Stimulated activated naive B cell treated with anti-CD40 and anti-IgM and Interleukin-4, amounts not matched to agents 10 μg/mL and 1 μg/mL and 100 μg/mL, for 72 hours (primary cell): ENCODE measurements at regions not wholly inside any gene's neighbourhood (a gene's known extent, or its start where the extent isn't known, plus 50 kb on each side); places are given as distances from the start of the nearest gene placed in this dataset.
"Not testable (repeated sequence)": the region's sequence is repeated elsewhere in the genome, so short reads cannot be mapped to it uniquely, and the experiment has no call there.

Experiments
- ATAC-seq, 2 donors: fragments of 150-1000 bp; cut with Tn5 transposase; replicated peaks; 2 replicates each; pipeline ENCODE4 v1.10.0; 2021; ENCODE audit warnings: moderate library complexity in 1 of 2
- DNase-seq: peaks from one replicate; pipeline ENCODE4 v3.0.0; 2021
- H3K27ac Mint-ChIP-seq: one replicate; pipeline ENCODE4 v1.8.0; 2022; ENCODE audit warnings: mild to moderate bottlenecking, mixed read lengths
- H3K27me3 Mint-ChIP-seq, 2 donors: one replicate each; pipeline ENCODE4 v1.8.0; 2022; ENCODE audit warnings: mixed read lengths in 2 of 2
- H3K36me3 Mint-ChIP-seq, 2 donors: one replicate each; pipeline ENCODE4 v1.8.0; 2022; ENCODE audit warnings: mixed read lengths in 2 of 2, mild to moderate bottlenecking in 1 of 2
- H3K4me1 Mint-ChIP-seq, 2 donors: one replicate each; pipeline ENCODE4 v1.8.0; 2022; ENCODE audit warnings: mixed read lengths in 2 of 2, mild to moderate bottlenecking in 1 of 2
- H3K4me3 Mint-ChIP-seq, 2 donors: one replicate each; pipeline ENCODE4 v1.8.0; 2022; ENCODE audit warnings: mild to moderate bottlenecking in 2 of 2, mixed read lengths in 2 of 2, moderate library complexity in 1 of 2
- H3K9me3 Mint-ChIP-seq, 2 donors: one replicate each; pipeline ENCODE4 v1.8.0; 2022; ENCODE audit warnings: mixed read lengths in 2 of 2, mild to moderate bottlenecking in 1 of 2

DNA sequence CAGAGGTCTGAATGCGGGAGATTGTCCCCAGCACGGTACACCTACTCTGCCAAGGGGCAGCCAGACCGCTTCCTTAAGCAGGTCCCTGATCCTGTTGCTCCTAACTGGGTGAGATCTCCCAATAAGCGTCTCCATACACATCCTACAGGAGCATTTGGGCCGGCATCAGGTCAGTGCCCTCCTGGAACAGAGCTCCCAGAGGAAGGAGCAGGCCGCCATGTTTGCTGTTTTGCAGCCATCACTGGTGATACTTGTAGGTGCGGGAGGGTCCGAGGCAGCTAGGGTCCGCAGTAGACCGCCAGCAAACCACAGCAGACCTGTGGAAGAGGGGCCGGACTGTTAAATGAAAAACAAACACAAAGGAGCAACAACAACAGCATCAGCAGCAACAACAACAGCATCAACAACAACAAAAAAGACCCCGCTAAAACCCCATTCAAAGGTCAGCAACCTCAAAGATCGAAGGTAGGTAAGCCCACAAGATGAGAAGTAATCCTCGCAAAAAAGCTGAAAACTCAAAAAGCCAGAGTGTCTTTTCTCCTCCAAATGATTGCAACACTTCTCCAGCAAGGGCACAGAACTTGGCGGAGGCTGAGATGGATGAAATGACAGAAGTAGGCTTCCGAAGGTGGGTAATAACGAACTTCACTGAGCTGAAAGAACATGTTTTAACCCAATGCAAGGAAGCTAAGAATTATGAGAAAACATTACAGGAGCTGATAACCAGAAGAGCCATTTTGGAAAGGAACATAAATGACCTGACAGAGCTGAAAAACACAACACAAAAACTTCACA lies 79.0 kb upstream of the CDH7 start:
- Mint-ChIP-seq H3K4me1 (no peaks in the 10 kb centered on the region), H3K4me3 (no peak overlapping the region), H3K27ac (no peak overlapping the region), H3K27me3 (no peaks in the 10 kb centered on the region), H3K36me3 (no peaks in the 10 kb centered on the region), H3K9me3 (peaks cover 0 to 3% of the 10 kb centered on the region in 2 donors)
- DNase-seq (no peak), ATAC-seq (no peak)

DNA sequence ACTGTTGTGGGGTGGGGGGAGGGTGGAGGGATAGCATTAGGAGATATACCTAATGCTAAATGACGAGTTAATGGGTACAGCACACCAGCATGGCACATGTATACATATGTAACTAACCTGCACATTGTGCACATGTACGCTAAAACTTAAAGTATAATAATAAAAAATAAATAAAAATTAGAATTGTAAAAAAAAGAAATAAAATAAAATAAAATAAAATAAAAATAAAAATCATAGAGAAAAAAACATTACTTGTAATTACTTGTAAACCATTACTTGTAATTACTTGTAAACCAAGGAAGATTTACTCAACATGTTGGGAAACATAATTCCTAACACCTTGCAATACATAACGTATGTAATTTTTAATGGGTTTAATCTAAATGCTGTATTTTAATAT lies 80.7 kb upstream of the CDH7 start:
- not testable (repeated sequence) for H3K36me3 Mint-ChIP-seq, DNase-seq, H3K9me3 Mint-ChIP-seq, H3K4me3 Mint-ChIP-seq, H3K4me1 Mint-ChIP-seq, H3K27ac Mint-ChIP-seq, ATAC-seq, H3K27me3 Mint-ChIP-seq

DNA sequence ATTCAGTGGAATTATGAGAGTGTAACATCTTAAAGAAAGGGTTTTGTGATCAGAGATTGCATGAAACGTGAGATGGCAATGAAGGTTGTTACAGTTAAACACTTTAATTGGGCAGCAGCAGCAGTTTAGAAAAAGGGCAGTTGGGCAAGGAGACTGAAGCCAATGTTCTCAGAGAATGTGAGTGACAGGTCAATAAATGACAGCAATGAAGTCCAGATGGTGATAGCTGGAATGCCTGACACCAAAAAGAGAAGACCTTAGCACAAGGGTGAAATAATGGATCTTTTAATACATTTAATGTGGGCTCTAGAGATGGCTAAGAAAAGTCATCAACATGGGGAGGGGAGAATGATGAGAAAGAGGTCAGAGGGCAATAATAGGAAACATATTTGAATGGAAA lies 89.4 kb upstream of the CDH7 start:
- no peak overlapping the region for H3K4me3 Mint-ChIP-seq
- ATAC-seq (no peak), DNase-seq (no peak)
- H3K27me3 Mint-ChIP-seq, result no peaks in the 10 kb centered on the region
- no peaks in the 10 kb centered on the region for H3K36me3 Mint-ChIP-seq
- H3K4me1 Mint-ChIP-seq, result no peaks in the 10 kb centered on the region
- H3K9me3 Mint-ChIP-seq, result peaks cover 0 to 9% of the 10 kb centered on the region in 2 donors
- H3K27ac Mint-ChIP-seq, result no peak overlapping the region

DNA sequence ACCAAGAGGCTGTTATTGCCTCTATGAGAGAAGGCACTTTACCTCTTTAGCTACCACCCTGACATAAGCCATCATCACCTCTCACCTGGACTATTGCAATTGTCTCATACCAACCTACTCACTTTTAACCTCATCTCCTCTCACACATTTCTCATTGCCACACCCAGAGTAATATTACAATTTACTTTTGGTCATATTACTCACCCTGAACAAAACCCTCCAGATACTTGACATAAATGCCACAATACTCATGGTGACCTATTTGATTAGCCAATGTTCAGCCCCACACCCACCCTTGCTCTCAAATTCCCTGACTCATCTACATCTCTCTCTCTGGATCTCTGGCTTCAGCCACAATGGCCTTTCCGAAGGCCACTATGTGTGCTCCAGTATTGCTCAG lies 90.9 kb upstream of the CDH7 start:
- no peak overlapping the region for H3K4me3 Mint-ChIP-seq
- no peaks in the 10 kb centered on the region for H3K27me3 Mint-ChIP-seq
- H3K9me3 Mint-ChIP-seq, result peaks cover 0 to 9% of the 10 kb centered on the region in 2 donors
- H3K27ac Mint-ChIP-seq, result no peak overlapping the region
- no peaks in the 10 kb centered on the region for H3K4me1 Mint-ChIP-seq
- ATAC-seq (no peak), DNase-seq (no peak)
- no peaks in the 10 kb centered on the region for H3K36me3 Mint-ChIP-seq

DNA sequence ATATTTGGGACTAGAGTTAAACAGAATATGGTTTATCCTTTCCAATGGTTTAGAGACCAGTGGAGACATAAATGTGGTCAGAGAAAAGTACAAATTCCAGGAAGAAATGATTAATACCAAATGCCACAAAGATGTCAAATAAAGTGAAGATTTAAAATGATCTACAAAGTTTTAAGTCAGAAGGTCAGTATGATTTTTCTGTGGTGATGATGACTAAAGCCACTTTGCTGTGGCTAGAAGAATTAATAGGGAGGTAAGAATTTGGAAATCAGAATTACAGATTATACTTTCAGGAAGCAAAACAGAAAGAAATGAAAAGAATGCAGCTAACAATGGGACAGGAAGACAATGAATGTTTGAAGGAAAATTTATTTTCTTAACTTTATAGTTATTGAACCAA lies 91.5 kb upstream of the CDH7 start:
- Mint-ChIP-seq H3K9me3 (peaks cover 0 to 9% of the 10 kb centered on the region in 2 donors), H3K4me3 (no peak overlapping the region), H3K4me1 (no peaks in the 10 kb centered on the region), H3K36me3 (no peaks in the 10 kb centered on the region), H3K27me3 (no peaks in the 10 kb centered on the region), H3K27ac (no peak overlapping the region)
- ATAC-seq, result no peak
- DNase-seq, result no peak

DNA sequence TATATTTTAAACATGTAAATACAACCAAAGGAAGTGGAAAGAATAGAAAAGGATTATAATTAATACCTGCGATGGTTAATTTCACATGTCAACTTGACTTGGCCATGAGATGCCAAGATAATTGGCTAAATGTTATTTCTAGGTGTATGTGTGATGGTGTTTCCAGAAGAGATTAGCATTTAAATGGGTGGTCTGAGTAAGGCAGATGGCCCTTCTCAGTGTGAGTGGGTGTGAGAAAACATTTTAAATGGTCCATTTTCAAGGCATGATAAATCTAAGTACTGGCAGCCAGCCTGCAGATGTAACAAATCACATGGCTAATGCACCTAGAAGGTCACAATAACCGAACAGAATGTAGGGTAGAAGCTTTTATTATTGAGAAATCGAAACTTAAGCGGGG lies 99.6 kb upstream of the CDH7 start:
- Mint-ChIP-seq H3K27ac (no peak overlapping the region), H3K4me3 (no peak overlapping the region), H3K4me1 (no peaks in the 10 kb centered on the region), H3K27me3 (no peaks in the 10 kb centered on the region), H3K9me3 (peaks cover 0 to 2% of the 10 kb centered on the region in 2 donors), H3K36me3 (no peaks in the 10 kb centered on the region)
- ATAC-seq (no peak), DNase-seq (no peak)

DNA sequence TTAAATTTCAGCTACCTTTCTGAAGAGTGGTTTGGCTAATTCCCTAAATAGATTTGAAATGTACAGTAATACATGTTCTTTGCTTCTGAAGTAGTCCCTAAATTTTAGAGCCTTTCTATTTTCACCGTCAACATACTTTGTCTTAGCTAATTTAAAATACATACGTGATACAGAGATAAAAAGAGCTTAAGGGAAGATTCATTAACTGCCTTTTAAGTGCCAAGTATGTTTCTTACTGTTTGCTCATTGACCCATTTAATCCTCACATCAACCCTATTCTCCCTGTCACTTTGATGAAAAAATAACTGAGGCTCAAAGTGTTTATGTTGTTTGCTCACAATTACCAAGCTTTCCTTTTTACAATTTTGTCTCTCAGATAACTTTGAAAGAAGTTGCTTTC lies 118.6 kb upstream of the CDH7 start:
- Mint-ChIP-seq H3K27ac (no peak overlapping the region), H3K9me3 (peaks cover 0 to 2% of the 10 kb centered on the region in 2 donors), H3K36me3 (no peaks in the 10 kb centered on the region), H3K27me3 (no peaks in the 10 kb centered on the region), H3K4me3 (no peak overlapping the region), H3K4me1 (no peaks in the 10 kb centered on the region)
- ATAC-seq (no peak), DNase-seq (no peak)

DNA sequence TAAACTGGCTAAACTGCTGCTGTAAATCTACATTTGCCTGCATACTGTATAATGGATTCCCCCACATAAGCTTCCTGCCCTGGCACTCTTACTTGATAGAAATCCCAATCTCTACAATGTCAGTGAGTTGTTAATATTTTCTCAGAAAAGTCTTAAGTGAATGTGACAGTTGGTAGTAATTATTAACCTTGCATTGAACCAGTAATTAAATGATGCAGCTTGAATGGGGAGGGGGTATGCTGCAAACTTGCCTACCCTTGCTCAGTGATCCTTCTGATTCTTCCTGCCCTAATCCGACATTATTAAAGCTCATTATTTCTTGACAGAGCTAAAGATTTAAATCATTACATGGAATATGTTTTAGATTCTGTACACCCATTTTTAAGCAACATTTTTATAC lies 119.0 kb upstream of the CDH7 start:
- ATAC-seq (no peak), DNase-seq (no peak)
- Mint-ChIP-seq H3K36me3 (no peaks in the 10 kb centered on the region), H3K4me3 (no peak overlapping the region), H3K27ac (no peak overlapping the region), H3K9me3 (peaks cover 0 to 2% of the 10 kb centered on the region in 2 donors), H3K4me1 (no peaks in the 10 kb centered on the region), H3K27me3 (no peaks in the 10 kb centered on the region)

DNA sequence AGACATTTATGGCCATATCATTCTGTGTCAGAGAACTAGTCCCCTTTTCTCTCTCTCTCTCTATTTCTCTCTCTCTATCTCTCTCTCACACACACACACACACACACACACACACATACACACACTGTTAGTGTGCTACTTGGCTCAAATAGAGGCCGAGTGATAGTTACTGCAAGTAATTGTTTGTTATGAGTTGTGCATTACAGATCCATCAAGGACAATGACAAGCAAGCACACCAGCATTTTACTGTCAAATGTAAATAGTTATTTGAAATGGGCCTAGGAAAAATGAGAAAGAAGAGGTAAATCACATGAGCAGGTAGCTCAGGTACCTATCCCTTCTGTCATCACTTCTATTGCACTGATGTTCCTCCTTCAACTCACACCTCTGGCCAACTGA lies 122.4 kb upstream of the CDH7 start:
- Mint-ChIP-seq H3K36me3 (no peaks in the 10 kb centered on the region), H3K4me3 (no peak overlapping the region), H3K4me1 (no peaks in the 10 kb centered on the region), H3K9me3 (no peaks in the 10 kb centered on the region), H3K27me3 (no peaks in the 10 kb centered on the region), H3K27ac (no peak overlapping the region)
- no peak for ATAC-seq
- DNase-seq, result no peak

DNA sequence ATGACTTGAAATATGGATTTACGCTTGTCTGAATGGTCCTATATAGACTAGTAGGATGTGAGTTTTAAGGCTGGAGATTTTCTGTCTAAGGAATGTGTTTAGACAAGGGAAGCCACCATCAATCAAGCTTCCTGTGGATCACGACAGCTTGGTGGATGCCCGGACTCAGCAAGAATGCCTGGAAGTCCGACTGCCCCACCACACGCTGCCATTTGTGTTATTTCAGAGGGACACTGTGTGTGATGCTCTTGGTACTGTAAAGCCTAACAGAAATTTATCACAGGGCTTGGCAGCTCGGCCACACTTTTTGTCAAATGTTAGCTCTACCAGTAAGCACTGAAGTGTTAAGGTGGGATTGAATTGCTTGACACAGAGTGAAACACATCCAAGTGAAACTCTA lies 127.1 kb upstream of the CDH7 start:
- Mint-ChIP-seq H3K27ac (no peak overlapping the region), H3K4me1 (no peaks in the 10 kb centered on the region), H3K27me3 (no peaks in the 10 kb centered on the region), H3K4me3 (no peak overlapping the region), H3K36me3 (no peaks in the 10 kb centered on the region), H3K9me3 (no peaks in the 10 kb centered on the region)
- ATAC-seq (no peak), DNase-seq (no peak)

DNA sequence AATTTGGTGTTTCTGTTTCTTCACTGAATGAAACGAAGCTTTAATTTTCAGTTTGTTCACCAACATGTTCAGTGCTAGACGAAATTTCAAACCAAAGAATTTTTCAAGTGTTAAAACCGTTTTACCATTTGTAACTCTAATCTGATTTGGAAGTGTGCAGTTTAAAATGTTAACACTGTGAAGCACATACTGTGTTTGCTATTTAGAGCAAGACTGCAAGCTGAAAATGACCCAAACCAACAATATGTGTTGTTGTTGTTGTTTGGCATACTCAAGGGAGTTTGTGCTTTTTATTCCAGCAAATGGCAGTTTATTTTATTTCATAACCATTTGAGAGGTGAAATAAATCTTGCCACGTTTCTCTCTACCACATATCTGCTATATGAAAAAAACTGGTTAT lies 128.4 kb upstream of the CDH7 start:
- no peak overlapping the region for H3K27ac Mint-ChIP-seq
- no peaks in the 10 kb centered on the region for H3K36me3 Mint-ChIP-seq
- ATAC-seq (no peak), DNase-seq (no peak)
- no peaks in the 10 kb centered on the region for H3K4me1 Mint-ChIP-seq
- no peaks in the 10 kb centered on the region for H3K9me3 Mint-ChIP-seq
- H3K27me3 Mint-ChIP-seq, result no peaks in the 10 kb centered on the region
- no peak overlapping the region for H3K4me3 Mint-ChIP-seq

DNA sequence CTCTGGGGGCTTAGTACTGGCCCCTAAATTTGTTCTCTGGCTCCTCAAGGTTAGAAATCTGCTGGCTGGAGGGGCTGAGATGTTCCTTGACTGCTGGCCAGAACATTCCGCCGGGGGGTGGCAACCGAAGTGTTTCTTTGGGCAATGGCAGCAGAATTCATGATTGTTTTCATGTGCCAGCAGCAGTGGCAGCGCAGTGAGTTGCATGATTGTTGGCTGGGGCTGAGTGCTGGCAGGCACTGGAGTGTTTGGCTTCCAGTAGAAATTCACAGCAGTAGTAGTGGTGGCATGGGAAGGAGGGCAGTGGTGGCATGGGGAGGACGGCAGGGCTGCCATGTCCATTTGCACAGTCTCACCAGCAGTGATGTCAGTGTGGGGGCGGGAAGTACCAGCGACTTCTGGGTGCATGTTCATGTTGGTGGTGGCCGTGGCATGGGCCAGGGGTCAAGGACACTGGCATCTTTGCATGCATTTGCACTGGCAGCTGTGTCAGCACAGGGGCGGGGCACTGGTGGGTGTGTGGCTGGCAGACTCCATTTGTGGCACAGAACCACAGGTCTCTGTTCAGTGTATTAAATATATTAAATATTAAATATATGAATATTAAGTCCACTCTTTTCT lies 130.6 kb upstream of the CDH7 start:
- ATAC-seq (no peak), DNase-seq (no peak)
- Mint-ChIP-seq H3K27ac (no peak overlapping the region), H3K4me1 (no peaks in the 10 kb centered on the region), H3K9me3 (peaks cover 0 to 2% of the 10 kb centered on the region in 2 donors), H3K4me3 (no peak overlapping the region), H3K27me3 (no peaks in the 10 kb centered on the region), H3K36me3 (no peaks in the 10 kb centered on the region)

DNA sequence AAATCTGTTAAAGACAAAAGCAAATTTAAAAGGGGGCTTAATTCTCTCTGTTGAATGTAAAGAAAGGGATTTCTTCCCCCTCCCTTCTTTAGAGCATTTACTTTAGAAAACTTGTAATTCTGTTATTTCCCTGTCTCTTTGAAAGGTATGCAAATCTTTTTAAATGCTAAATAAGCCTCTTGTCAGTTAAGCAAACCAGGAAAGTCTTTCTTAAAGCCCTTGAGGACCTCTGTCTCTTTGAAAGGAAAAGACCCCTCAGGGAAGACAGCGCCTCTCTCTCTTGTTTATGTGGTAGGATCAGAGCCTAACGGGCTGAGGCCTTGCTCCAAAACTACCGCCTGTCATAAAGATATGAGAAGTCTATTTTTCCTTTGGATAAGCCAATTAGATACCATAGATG lies 139.9 kb upstream of the CDH7 start:
- Mint-ChIP-seq H3K36me3 (no peaks in the 10 kb centered on the region), H3K27me3 (no peaks in the 10 kb centered on the region), H3K9me3 (peaks cover 2 to 4% of the 10 kb centered on the region in 2 donors), H3K27ac (no peak overlapping the region), H3K4me3 (no peak overlapping the region), H3K4me1 (no peaks in the 10 kb centered on the region)
- DNase-seq (no peak), ATAC-seq (no peak)

DNA sequence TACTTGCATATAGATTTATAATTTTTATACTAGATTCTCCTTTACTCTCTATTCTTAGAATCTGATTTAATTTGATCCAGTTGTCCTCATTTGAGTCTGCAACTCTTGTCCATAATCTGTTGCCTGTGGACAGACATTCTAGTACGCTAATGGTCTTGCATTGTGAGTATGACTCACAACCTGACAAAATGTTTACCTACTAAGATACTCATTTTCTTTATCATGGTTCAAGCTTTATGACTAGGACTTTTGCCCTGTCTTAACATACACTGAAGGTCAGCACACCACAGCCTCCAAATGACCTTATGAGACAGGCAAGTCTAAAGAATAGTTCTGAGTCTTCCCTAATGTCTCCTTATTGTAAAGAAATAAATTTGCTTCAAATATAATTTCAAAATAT lies 142.3 kb upstream of the CDH7 start:
- no peaks in the 10 kb centered on the region for H3K36me3 Mint-ChIP-seq
- no peak overlapping the region for H3K4me3 Mint-ChIP-seq
- H3K9me3 Mint-ChIP-seq, result peaks cover 2 to 4% of the 10 kb centered on the region in 2 donors
- no peak overlapping the region for H3K27ac Mint-ChIP-seq
- ATAC-seq (no peak), DNase-seq (no peak)
- no peaks in the 10 kb centered on the region for H3K27me3 Mint-ChIP-seq
- no peaks in the 10 kb centered on the region for H3K4me1 Mint-ChIP-seq

DNA sequence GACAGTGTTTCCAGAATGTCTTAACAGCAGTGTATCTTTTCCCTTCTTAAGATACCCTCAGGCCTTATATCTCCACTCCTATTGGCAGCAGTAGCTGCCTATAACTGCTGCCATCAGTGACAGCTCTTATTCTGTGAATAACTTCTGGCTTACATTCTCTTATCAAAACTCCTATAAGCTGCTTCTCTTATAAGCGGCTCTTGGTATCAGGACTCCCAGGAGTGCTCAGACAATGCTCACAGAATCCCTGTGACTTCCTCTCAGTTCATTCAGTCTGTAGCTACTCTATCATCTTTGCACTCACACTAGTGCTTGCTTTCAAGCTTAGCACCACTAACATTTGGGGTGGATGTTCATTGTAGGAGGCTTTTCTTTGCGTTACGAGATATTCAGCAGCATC lies 143.7 kb upstream of the CDH7 start:
- Mint-ChIP-seq H3K27me3 (no peaks in the 10 kb centered on the region), H3K36me3 (no peaks in the 10 kb centered on the region), H3K27ac (no peak overlapping the region), H3K9me3 (peaks cover 2 to 4% of the 10 kb centered on the region in 2 donors), H3K4me1 (no peaks in the 10 kb centered on the region), H3K4me3 (no peak overlapping the region)
- no peak for ATAC-seq
- DNase-seq, result no peak
